Right lobe of liver (tissue), 6 donors: ENCODE measurements at regions not wholly inside any gene's neighbourhood (a gene's known extent, or its start where the extent isn't known, plus 50 kb on each side); places are given as distances from the start of the nearest gene placed in this dataset.

Source experiments
- ATAC-seq, 4 donors: fragments of 200-7000 bp; cut with Tn5 transposase; one replicate each; pipeline ENCODE4 v1.9.1; 2020; ENCODE audit warnings: mild to moderate bottlenecking in 4 of 4, moderate library complexity in 4 of 4
- DNase-seq, 3 donors: peaks; one replicate each; pipeline ENCODE4 v3.0.0-alpha.2; 2020
- H3K27ac ChIP-seq, 3 donors: fragments of 200-600 bp; one replicate each; pipeline ENCODE4 v1.8.0; 2022
- H3K27me3 ChIP-seq, 2 donors: fragments of 200-600 bp; one replicate each; pipeline ENCODE4 v1.8.0; 2022
- H3K36me3 ChIP-seq, 4 donors: fragments of 200-600 bp; sonication (generic) in 1 of 4; one replicate each; pipeline versions ENCODE4 v1.5.1 to v1.8.0; 2017 to 2022; ENCODE audit warnings: control low read depth in 1 of 4
- H3K4me1 ChIP-seq, 4 donors: fragments of 200-600 bp; sonication (generic) in 1 of 4; one replicate each; pipeline versions ENCODE4 v1.5.1 to v1.8.0; 2017 to 2022; ENCODE audit warnings: control low read depth in 1 of 4
- H3K4me3 ChIP-seq, 3 donors: fragments of 200-600 bp; one replicate each; pipeline ENCODE4 v1.8.0; 2022
- H3K9me3 ChIP-seq, 4 donors: fragments of 200-600 bp; sonication (generic) in 1 of 4; one replicate each; pipeline versions ENCODE4 v1.5.1 to v1.8.0; 2017 to 2022; ENCODE audit warnings: control low read depth in 1 of 4
- CTCF ChIP-seq, 4 donors: fragments of 200-600 bp in 3 of 4; fragments of 450-650 bp in 1 of 4; IDR thresholded peaks; one replicate each; pipeline versions ENCODE4 v1.5.1 to v1.8.0; 2016 to 2022; ENCODE audit warnings: antibody characterized with exemption in 4 of 4, mild to moderate bottlenecking in 2 of 4
- POLR2A ChIP-seq: fragments of 450-650 bp; IDR thresholded peaks from one replicate; pipeline ENCODE4 v1.6.1; 2017; ENCODE audit warnings: antibody characterized with exemption, mild to moderate bottlenecking
- WGBS: methylation state at CpG from one replicate; pipeline ENCODE4 v1.1.6; 2018; ENCODE audit warnings: low coverage, low lambda C conversion rate; ENCODE audit not compliant: insufficient coverage; ENCODE audit errors: missing lambda C conversion rate; 5-methylcytosine and 5-hydroxymethylcytosine counted together
- intact Hi-C, 2 donors: fragments of 100-400 bp; cut with DNase I; formaldehyde crosslinking; loops; one replicate each; pipeline versions ENCODE4 v1.11.2 to v1.14.1; 2022
- donor health status: DM: no; HTN: yes; CAD: no.
- donor health status: DM: no; HTN: no; CAD: no.
- donor health status: DM: no; HTN: no; CAD: no.
- donor health status: DM: no; HTN: yes; CAD: no.
- donor health status: DM: no; HTN: yes; CAD: no.

GRCh38 chr14:23694949-23695663 lies 58.9 kb downstream of the DHRS2 start:
- DNase-seq: no peak
- no peaks in the 10 kb centered on the region for H3K36me3 ChIP-seq
- H3K27me3 ChIP-seq: no peaks in the 10 kb centered on the region
- ATAC-seq: peak; percentile 64 to 81 (median 74)
- WGBS: 11% methylated on average over 13 of the region's 13 CpGs
- H3K4me3 ChIP-seq: peak overlapping the region in 2 of 3 donors; percentile 35 to 56
- intact Hi-C loops: no loop called here
- no peaks in the 10 kb centered on the region for H3K9me3 ChIP-seq
- no peak for TF ChIP-seq POLR2A
- H3K4me1 ChIP-seq: peaks cover 0 to 9% (median 0%) of the 10 kb centered on the region in 4 donors
- peak overlapping the region in 1 of 3 donors; percentile 40 for H3K27ac ChIP-seq

- DNase-seq: no peak
- intact Hi-C loops: no loop called here
- H3K36me3 ChIP-seq: no peaks in the 10 kb centered on the region
- H3K27me3 ChIP-seq: no peaks in the 10 kb centered on the region
- no peaks in the 10 kb centered on the region for H3K9me3 ChIP-seq
- peak overlapping the region in 1 of 3 donors; percentile 40 for H3K27ac ChIP-seq
- H3K4me1 ChIP-seq: peaks cover 0 to 9% (median 0%) of the 10 kb centered on the region in 4 donors
- H3K4me3 ChIP-seq: peak overlapping the region in 2 of 3 donors; percentile 35 to 56
- TF ChIP-seq POLR2A (no peak), CTCF (IDR thresholded peaks at IDR 0.05) (no peak)
- 32% methylated on average over 8 of the region's 8 CpGs for WGBS
- peak in 2 of 4 donors; percentile 14 to 24 for ATAC-seq
Measured at GRCh38 chr14:23695664-23695999, 59.5 kb downstream of the DHRS2 start.

GRCh38 chr14:23696701-23697239 lies 60.6 kb downstream of the DHRS2 start:
- no peak overlapping the region for H3K27ac ChIP-seq
- intact Hi-C loops: no loop called here
- 93% methylated on average over 3 of the region's 5 CpGs for WGBS
- H3K4me3 ChIP-seq: no peak overlapping the region
- H3K36me3 ChIP-seq: no peaks in the 10 kb centered on the region
- TF ChIP-seq POLR2A: no peak
- TF ChIP-seq CTCF (IDR thresholded peaks at IDR 0.05): no peak
- H3K9me3 ChIP-seq: no peaks in the 10 kb centered on the region
- peaks cover 0 to 9% (median 0%) of the 10 kb centered on the region in 4 donors for H3K4me1 ChIP-seq
- ATAC-seq: no peak
- H3K27me3 ChIP-seq: no peaks in the 10 kb centered on the region
- DNase-seq: no peak

- DNase-seq (no peak), ATAC-seq (no peak)
- Histone ChIP-seq H3K4me1 (peaks cover 0 to 9% (median 0%) of the 10 kb centered on the region in 4 donors), H3K27ac (no peak overlapping the region), H3K4me3 (no peak overlapping the region), H3K36me3 (no peaks in the 10 kb centered on the region), H3K9me3 (no peaks in the 10 kb centered on the region), H3K27me3 (no peaks in the 10 kb centered on the region)
- intact Hi-C loops: no loop called here
- WGBS: 67% methylated on average over 4 of the region's 4 CpGs
- no peak for TF ChIP-seq CTCF (IDR thresholded peaks at IDR 0.05)
- no peak for TF ChIP-seq POLR2A
Measured at GRCh38 chr14:23697680-23698079, 61.5 kb downstream of the DHRS2 start.

GRCh38 chr14:23702656-23703426 lies 66.7 kb downstream of the DHRS2 start:
- H3K4me1 ChIP-seq: no peaks in the 10 kb centered on the region
- H3K4me3 ChIP-seq: no peak overlapping the region
- no peaks in the 10 kb centered on the region for H3K27me3 ChIP-seq
- peaks cover 0 to 10% (median 2%) of the 10 kb centered on the region in 4 donors for H3K9me3 ChIP-seq
- ATAC-seq (no peak), DNase-seq (no peak)
- no peak overlapping the region for H3K27ac ChIP-seq
- 47% methylated on average over 2 of the region's 2 CpGs for WGBS
- no peaks in the 10 kb centered on the region for H3K36me3 ChIP-seq
- TF ChIP-seq POLR2A: no peak
- no peak for TF ChIP-seq CTCF (IDR thresholded peaks at IDR 0.05)
- intact Hi-C loops: no loop called here
